HFFc6 (cell line): ENCODE measurements at regions not wholly inside any gene's neighbourhood (a gene's known extent, or its start where the extent isn't known, plus 50 kb on each side); places are given as distances from the start of the nearest gene placed in this dataset.
"Not testable (repeated sequence)": the region's sequence is repeated elsewhere in the genome, so short reads cannot be mapped to it uniquely, and the experiment has no call there.

Experiments used
- DNase-seq: peaks from one replicate; pipeline ENCODE4 v3.0.0-alpha.2; 2018
- H3K27ac Mint-ChIP-seq: 2 replicates; pipeline ENCODE4 v1.8.0; 2020; ENCODE audit warnings: mild to moderate bottlenecking, mixed read lengths
- H3K27me3 Mint-ChIP-seq: 2 replicates; pipeline ENCODE4 v1.8.0; 2021; ENCODE audit warnings: mild to moderate bottlenecking, moderate library complexity, mixed read lengths; ENCODE audit not compliant: insufficient read depth
- H3K36me3 Mint-ChIP-seq: 2 replicates; pipeline ENCODE4 v1.8.0; 2021; ENCODE audit warnings: low read depth, mixed read lengths
- H3K4me1 Mint-ChIP-seq: 2 replicates; pipeline ENCODE4 v1.8.0; 2020; ENCODE audit warnings: low read depth, mixed read lengths
- H3K4me3 Mint-ChIP-seq: 2 replicates; pipeline ENCODE4 v1.8.0; 2020; ENCODE audit warnings: mild to moderate bottlenecking, moderate library complexity, mixed read lengths
- H3K9me3 Mint-ChIP-seq: 2 replicates; pipeline ENCODE4 v1.8.0; 2020; ENCODE audit warnings: mild to moderate bottlenecking, mixed read lengths
- TF ChIP-seq, protein P1 (sequence below): fragments of 200-600 bp; sonication (generic); IDR thresholded peaks from 2 replicates; pipeline ENCODE4 v1.5.0; 2021; ENCODE audit warnings: antibody characterized with exemption, mild to moderate bottlenecking

DNA sequence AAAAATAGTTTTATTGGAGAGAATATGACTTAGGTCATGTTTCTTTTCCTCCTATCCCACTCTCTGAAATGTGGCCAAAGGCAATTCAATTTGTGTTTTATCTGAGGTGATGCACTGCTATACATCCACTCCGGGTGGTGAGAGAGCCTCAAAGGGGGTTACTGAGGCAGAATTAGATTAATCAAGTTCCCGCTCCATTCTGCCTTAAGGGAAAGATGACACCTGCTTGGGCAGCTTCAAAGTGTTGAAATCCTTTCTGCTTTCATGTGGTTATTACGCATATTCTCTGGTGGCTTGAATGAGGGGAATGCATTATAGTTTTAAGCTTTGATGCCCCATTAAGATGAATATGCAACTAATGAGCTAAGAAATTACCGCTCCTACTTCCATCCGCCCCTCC, 213.0 kb upstream of the TMEFF2 start:
- Mint-ChIP-seq H3K4me3 (no peak overlapping the region), H3K9me3 (peaks cover 18% of the 10 kb centered on the region), H3K27ac (no peak overlapping the region), H3K27me3 (no peaks in the 10 kb centered on the region), H3K36me3 (peaks cover 5% of the 10 kb centered on the region; the same call in 1 of the 2 replicates), H3K4me1 (no peaks in the 10 kb centered on the region)
- TF ChIP-seq, protein P1, sequence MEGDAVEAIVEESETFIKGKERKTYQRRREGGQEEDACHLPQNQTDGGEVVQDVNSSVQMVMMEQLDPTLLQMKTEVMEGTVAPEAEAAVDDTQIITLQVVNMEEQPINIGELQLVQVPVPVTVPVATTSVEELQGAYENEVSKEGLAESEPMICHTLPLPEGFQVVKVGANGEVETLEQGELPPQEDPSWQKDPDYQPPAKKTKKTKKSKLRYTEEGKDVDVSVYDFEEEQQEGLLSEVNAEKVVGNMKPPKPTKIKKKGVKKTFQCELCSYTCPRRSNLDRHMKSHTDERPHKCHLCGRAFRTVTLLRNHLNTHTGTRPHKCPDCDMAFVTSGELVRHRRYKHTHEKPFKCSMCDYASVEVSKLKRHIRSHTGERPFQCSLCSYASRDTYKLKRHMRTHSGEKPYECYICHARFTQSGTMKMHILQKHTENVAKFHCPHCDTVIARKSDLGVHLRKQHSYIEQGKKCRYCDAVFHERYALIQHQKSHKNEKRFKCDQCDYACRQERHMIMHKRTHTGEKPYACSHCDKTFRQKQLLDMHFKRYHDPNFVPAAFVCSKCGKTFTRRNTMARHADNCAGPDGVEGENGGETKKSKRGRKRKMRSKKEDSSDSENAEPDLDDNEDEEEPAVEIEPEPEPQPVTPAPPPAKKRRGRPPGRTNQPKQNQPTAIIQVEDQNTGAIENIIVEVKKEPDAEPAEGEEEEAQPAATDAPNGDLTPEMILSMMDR = no peak
- no peak for DNase-seq

DNA sequence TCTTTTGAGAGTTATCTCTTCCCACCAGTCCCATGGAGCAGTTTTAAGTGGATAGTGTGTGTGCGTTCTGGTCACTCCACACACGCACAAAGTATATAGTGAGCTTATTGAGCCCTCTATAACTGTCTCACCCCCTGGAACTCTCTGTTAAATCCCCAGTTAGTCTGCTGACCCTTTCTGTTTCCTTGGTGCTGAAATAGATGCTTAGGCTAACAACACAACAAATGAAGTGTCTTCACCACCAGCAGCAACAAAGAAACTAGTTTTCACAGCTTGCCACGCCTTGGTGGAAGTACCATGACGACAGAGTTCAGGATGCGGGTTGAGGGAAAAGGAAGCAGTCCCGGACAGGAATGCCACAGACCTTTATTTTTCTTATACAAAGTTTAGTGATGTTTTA, 203.5 kb upstream of the TMEFF2 start:
- Mint-ChIP-seq H3K27me3 (no peaks in the 10 kb centered on the region), H3K9me3 (peaks cover 12% of the 10 kb centered on the region), H3K4me1 (no peaks in the 10 kb centered on the region), H3K4me3 (no peak overlapping the region), H3K27ac (no peak overlapping the region), H3K36me3 (no peaks in the 10 kb centered on the region)
- TF ChIP-seq, protein P1 = no peak
- DNase-seq = no peak

DNA sequence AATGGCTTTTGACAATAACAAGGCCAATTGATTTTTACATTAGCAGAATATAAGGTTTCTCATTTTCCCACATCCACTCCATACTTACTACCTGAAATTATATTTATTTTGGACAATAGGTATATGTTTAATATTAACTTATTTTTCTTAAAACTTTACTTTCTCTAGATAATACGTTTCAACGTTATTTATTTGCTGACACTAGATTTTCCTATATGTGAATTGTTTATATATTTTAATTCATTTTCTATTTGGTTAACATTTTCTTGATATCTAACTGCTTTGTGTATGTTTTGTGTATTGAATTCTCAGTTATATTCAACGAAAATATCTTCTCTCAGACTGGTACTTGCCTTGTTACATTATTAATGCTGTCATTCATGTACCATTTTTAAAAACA, 199.9 kb upstream of the TMEFF2 start:
- peaks cover 28% of the 10 kb centered on the region for H3K9me3 Mint-ChIP-seq
- TF ChIP-seq, protein P1 = no peak
- no peaks in the 10 kb centered on the region for H3K4me1 Mint-ChIP-seq
- H3K27ac Mint-ChIP-seq = no peak overlapping the region
- DNase-seq = no peak
- no peaks in the 10 kb centered on the region for H3K27me3 Mint-ChIP-seq
- no peaks in the 10 kb centered on the region for H3K36me3 Mint-ChIP-seq
- H3K4me3 Mint-ChIP-seq = no peak overlapping the region

DNA sequence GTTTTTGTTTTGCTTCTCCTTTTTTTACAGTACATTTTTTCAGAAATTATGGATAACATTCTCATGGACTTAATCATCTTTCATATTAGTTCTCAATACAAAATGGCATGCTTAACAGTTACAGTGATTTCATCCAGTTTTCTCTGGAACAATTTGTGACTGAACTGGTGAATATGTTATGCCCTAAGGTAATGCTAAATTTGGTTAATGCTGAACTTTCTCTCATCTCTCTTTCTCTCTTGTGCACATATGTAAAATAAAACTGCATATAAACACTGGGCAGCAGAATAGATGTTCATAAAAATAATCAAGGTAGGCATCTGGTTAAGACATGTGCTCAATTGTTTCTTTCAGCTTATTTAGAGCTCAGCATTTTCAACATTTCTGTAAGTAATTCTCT, 196.3 kb upstream of the TMEFF2 start:
- H3K4me1 Mint-ChIP-seq = no peaks in the 10 kb centered on the region
- H3K27me3 Mint-ChIP-seq = no peaks in the 10 kb centered on the region
- no peak for DNase-seq
- H3K4me3 Mint-ChIP-seq = no peak overlapping the region
- H3K27ac Mint-ChIP-seq = no peak overlapping the region
- peaks cover 26% of the 10 kb centered on the region for H3K9me3 Mint-ChIP-seq
- H3K36me3 Mint-ChIP-seq = no peaks in the 10 kb centered on the region
- TF ChIP-seq, protein P1 = no peak

DNA sequence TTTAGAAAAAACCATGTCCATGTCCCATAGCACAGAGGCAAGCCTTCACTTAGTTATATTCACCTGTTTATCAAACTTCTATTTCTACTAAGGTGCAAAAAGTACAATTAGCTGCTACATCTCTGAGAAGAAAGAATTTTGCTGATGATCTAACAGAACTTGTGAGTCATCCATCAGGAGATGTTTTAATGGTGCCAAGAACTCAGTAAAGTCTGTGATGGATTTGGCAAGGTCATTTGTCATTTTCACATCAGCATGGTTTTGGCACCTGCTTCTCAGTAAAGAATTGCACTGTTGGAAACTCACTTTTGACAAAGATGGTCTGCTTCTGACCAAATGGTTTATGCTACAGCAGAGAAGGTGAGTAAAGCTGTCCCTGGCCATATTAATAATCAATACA, 195.7 kb upstream of the TMEFF2 start:
- H3K27me3 Mint-ChIP-seq = no peaks in the 10 kb centered on the region
- DNase-seq = no peak
- TF ChIP-seq, protein P1 = no peak
- peaks cover 32% of the 10 kb centered on the region for H3K9me3 Mint-ChIP-seq
- H3K27ac Mint-ChIP-seq = no peak overlapping the region
- H3K4me1 Mint-ChIP-seq = no peaks in the 10 kb centered on the region
- no peaks in the 10 kb centered on the region for H3K36me3 Mint-ChIP-seq
- no peak overlapping the region for H3K4me3 Mint-ChIP-seq

DNA sequence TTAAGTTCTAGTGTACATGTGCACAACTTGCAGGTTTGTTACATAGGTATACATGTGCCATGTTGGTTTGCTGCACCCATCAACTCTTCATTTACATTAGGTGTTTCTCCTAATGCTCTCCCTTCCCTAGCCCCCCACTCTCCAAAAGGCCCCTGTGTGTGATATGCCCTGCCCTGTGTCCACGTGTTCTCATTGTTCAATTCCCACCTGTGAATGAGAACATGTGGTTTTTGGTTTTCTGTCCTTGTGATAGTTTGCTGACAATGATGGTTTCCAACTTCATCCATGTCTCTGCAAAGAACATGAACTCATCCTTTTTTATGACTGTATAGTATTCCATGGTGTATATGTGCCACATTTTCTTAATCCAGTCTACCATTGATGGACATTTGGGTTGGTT, 189.5 kb upstream of the TMEFF2 start:
- not testable (repeated sequence) for H3K36me3 Mint-ChIP-seq, H3K27ac Mint-ChIP-seq, H3K4me3 Mint-ChIP-seq, H3K27me3 Mint-ChIP-seq, DNase-seq, H3K4me1 Mint-ChIP-seq
- peaks cover 48% of the 10 kb centered on the region for H3K9me3 Mint-ChIP-seq
